HepG2 (cell line): ENCODE measurements at regions not wholly inside any gene's neighbourhood (a gene's known extent, or its start where the extent isn't known, plus 50 kb on each side); places are given as distances from the start of the nearest gene placed in this dataset.

Experiments used
- DNMT3B ChIP-seq: conservative IDR thresholded peaks from 2 replicates; pipeline ENCODE4 v1.6.1; 2016; ENCODE audit warnings: missing biosample characterization, control low read depth
- GABPB1 ChIP-seq: IDR thresholded peaks from 2 replicates; pipeline ENCODE4 v1.6.1; 2016; ENCODE audit warnings: mild to moderate bottlenecking, missing genetic modification reagents, moderate library complexity, missing compliant biosample characterization
- HMG20A ChIP-seq: IDR thresholded peaks from 2 replicates; pipeline ENCODE4 v1.6.1; 2016; ENCODE audit warnings: borderline replicate concordance
- ZFX ChIP-seq: sonication (generic); formaldehyde crosslinking; IDR thresholded peaks from 2 replicates; pipeline ENCODE4 v1.4.0; 2020; ENCODE audit warnings: mild to moderate bottlenecking, low read depth, missing genetic modification reagents, moderate library complexity
- ZNF20 ChIP-seq: sonication (generic); formaldehyde crosslinking; IDR thresholded peaks from 2 replicates; pipeline ENCODE4 v1.4.0; 2020; ENCODE audit warnings: mild to moderate bottlenecking, moderate library complexity, missing genetic modification reagents
- ZNF468 ChIP-seq: sonication (generic); formaldehyde crosslinking; IDR thresholded peaks from 2 replicates; pipeline ENCODE4 v1.8.0; 2022; ENCODE audit warnings: mild to moderate bottlenecking, moderate library complexity, missing genetic modification reagents
- TF ChIP-seq, protein P1 (sequence below): sonication (generic); formaldehyde crosslinking; IDR thresholded peaks from 2 replicates; pipeline ENCODE4 v1.4.0; 2020; ENCODE audit warnings: missing genetic modification reagents, borderline replicate concordance
- TF ChIP-seq, protein P2 (sequence below): sonication (generic); formaldehyde crosslinking; IDR thresholded peaks from 2 replicates; pipeline ENCODE4 v1.4.0; 2020; ENCODE audit warnings: missing genetic modification reagents, borderline replicate concordance
- TF ChIP-seq, protein P3 (sequence below): sonication (generic); formaldehyde crosslinking; IDR thresholded peaks from 2 replicates; pipeline ENCODE4 v1.8.1; 2023; ENCODE audit warnings: mild to moderate bottlenecking, missing genetic modification reagents
- TF ChIP-seq, protein P4 (sequence below): sonication (generic); formaldehyde crosslinking; IDR thresholded peaks from 2 replicates; pipeline ENCODE4 v1.5.0; 2020; ENCODE audit warnings: mild to moderate bottlenecking, missing genetic modification reagents
- TF ChIP-seq, protein P5 (sequence below): sonication (generic); formaldehyde crosslinking; IDR thresholded peaks from 2 replicates; pipeline ENCODE4 v1.8.0; 2022; ENCODE audit warnings: missing genetic modification reagents, mild to moderate bottlenecking, inconsistent platforms, borderline replicate concordance

DNA sequence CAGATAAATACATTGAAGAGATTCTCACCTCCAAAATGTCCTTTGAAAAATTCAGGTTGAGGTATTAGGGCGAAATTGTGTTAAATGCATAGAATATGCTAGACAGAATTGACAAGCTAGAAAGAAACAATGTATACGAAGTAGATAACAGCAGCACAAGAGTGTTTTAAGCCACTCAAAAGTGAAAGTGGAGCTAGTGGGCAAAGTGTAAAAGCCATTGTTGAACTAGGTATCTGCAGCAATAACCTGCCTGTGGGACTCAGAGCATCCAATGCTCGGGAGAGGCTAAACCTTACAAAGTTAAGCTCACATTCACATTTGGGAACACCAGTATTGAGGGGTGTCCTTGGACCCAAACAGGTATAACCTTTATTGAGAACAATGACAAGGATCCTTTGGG lies 180.6 kb upstream of the TMPO start (continued):
- TF ChIP-seq, protein P1, sequence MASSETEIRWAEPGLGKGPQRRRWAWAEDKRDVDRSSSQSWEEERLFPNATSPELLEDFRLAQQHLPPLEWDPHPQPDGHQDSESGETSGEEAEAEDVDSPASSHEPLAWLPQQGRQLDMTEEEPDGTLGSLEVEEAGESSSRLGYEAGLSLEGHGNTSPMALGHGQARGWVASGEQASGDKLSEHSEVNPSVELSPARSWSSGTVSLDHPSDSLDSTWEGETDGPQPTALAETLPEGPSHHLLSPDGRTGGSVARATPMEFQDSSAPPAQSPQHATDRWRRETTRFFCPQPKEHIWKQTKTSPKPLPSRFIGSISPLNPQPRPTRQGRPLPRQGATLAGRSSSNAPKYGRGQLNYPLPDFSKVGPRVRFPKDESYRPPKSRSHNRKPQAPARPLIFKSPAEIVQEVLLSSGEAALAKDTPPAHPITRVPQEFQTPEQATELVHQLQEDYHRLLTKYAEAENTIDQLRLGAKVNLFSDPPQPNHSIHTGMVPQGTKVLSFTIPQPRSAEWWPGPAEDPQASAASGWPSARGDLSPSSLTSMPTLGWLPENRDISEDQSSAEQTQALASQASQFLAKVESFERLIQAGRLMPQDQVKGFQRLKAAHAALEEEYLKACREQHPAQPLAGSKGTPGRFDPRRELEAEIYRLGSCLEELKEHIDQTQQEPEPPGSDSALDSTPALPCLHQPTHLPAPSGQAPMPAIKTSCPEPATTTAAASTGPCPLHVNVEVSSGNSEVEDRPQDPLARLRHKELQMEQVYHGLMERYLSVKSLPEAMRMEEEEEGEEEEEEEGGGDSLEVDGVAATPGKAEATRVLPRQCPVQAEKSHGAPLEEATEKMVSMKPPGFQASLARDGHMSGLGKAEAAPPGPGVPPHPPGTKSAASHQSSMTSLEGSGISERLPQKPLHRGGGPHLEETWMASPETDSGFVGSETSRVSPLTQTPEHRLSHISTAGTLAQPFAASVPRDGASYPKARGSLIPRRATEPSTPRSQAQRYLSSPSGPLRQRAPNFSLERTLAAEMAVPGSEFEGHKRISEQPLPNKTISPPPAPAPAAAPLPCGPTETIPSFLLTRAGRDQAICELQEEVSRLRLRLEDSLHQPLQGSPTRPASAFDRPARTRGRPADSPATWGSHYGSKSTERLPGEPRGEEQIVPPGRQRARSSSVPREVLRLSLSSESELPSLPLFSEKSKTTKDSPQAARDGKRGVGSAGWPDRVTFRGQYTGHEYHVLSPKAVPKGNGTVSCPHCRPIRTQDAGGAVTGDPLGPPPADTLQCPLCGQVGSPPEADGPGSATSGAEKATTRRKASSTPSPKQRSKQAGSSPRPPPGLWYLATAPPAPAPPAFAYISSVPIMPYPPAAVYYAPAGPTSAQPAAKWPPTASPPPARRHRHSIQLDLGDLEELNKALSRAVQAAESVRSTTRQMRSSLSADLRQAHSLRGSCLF = no peak
- TF ChIP-seq ZNF20 = no peak
- TF ChIP-seq, protein P2, sequence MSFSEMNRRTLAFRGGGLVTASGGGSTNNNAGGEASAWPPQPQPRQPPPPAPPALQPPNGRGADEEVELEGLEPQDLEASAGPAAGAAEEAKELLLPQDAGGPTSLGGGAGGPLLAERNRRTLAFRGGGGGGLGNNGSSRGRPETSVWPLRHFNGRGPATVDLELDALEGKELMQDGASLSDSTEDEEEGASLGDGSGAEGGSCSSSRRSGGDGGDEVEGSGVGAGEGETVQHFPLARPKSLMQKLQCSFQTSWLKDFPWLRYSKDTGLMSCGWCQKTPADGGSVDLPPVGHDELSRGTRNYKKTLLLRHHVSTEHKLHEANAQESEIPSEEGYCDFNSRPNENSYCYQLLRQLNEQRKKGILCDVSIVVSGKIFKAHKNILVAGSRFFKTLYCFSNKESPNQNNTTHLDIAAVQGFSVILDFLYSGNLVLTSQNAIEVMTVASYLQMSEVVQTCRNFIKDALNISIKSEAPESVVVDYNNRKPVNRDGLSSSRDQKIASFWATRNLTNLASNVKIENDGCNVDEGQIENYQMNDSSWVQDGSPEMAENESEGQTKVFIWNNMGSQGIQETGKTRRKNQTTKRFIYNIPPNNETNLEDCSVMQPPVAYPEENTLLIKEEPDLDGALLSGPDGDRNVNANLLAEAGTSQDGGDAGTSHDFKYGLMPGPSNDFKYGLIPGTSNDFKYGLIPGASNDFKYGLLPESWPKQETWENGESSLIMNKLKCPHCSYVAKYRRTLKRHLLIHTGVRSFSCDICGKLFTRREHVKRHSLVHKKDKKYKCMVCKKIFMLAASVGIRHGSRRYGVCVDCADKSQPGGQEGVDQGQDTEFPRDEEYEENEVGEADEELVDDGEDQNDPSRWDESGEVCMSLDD (CRISPR knock-in tag) = no peak
- no peak for TF ChIP-seq ZFX
- no peak for TF ChIP-seq GABPB1
- TF ChIP-seq ZNF468 = no peak
- TF ChIP-seq, protein P3, sequence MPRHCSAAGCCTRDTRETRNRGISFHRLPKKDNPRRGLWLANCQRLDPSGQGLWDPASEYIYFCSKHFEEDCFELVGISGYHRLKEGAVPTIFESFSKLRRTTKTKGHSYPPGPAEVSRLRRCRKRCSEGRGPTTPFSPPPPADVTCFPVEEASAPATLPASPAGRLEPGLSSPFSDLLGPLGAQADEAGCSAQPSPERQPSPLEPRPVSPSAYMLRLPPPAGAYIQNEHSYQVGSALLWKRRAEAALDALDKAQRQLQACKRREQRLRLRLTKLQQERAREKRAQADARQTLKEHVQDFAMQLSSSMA (CRISPR knock-in tag) = no peak
- TF ChIP-seq, protein P4, sequence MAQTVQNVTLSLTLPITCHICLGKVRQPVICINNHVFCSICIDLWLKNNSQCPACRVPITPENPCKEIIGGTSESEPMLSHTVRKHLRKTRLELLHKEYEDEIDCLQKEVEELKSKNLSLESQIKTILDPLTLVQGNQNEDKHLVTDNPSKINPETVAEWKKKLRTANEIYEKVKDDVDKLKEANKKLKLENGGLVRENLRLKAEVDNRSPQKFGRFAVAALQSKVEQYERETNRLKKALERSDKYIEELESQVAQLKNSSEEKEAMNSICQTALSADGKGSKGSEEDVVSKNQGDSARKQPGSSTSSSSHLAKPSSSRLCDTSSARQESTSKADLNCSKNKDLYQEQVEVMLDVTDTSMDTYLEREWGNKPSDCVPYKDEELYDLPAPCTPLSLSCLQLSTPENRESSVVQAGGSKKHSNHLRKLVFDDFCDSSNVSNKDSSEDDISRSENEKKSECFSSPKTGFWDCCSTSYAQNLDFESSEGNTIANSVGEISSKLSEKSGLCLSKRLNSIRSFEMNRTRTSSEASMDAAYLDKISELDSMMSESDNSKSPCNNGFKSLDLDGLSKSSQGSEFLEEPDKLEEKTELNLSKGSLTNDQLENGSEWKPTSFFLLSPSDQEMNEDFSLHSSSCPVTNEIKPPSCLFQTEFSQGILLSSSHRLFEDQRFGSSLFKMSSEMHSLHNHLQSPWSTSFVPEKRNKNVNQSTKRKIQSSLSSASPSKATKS (CRISPR knock-in tag) = no peak
- TF ChIP-seq, protein P5, sequence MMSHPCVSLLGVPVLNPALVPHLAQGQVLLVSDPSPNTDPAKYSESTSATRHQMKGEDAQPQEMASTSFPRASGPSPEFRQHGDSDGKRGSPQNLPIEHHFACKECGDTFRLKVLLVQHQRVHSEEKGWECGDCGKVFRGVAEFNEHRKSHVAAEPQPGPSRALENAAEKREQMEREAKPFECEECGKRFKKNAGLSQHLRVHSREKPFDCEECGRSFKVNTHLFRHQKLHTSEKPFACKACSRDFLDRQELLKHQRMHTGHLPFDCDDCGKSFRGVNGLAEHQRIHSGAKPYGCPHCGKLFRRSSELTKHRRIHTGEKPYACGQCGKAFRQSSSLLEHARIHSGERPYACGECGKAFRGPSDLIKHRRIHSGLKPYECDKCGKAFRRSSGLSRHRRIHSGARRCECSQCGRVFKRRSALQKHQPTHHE (CRISPR knock-in tag) = no peak
- no peak for TF ChIP-seq HMG20A
- no peak for TF ChIP-seq DNMT3B (CRISPR knock-in tag)
